NOMO-1 treated with dmso at 0.1 percent for 144 hours (cell line): ENCODE measurements at regions not wholly inside any gene's neighbourhood (a gene's known extent, or its start where the extent isn't known, plus 50 kb on each side); places are given as distances from the start of the nearest gene placed in this dataset.
"Not testable (repeated sequence)": the region's sequence is repeated elsewhere in the genome, so short reads cannot be mapped to it uniquely, and the experiment has no call there.

Experiments
- DNase-seq: peaks from one replicate; lab custom pipeline; 2025; ENCODE audit not compliant: unreplicated experiment; lab: John Stamatoyannopoulos, UW

- no peak for DNase-seq
Observed at GRCh38 chr2:62412347-62412742, 93.7 kb downstream of the TMEM17 start.

GRCh38 chr2:62410926-62411456, 95.0 kb downstream of the TMEM17 start:
- DNase-seq: no peak

GRCh38 chr2:62410015-62410453, 96.0 kb downstream of the TMEM17 start:
- DNase-seq: no peak

GRCh38 chr2:62409442-62409841, 96.6 kb downstream of the TMEM17 start:
- no peak for DNase-seq

- DNase-seq: no peak
Observed at GRCh38 chr2:62408241-62408677, 97.7 kb downstream of the TMEM17 start.

- DNase-seq: no peak
Observed at GRCh38 chr2:62407838-62408237, 98.2 kb downstream of the TMEM17 start.

- no peak for DNase-seq
Observed at GRCh38 chr2:62407401-62407800, 98.6 kb downstream of the TMEM17 start.

- DNase-seq: no peak
Observed at GRCh38 chr2:62406573-62407043, 99.4 kb downstream of the TMEM17 start.

GRCh38 chr2:62404913-62405312, 101.1 kb downstream of the TMEM17 start:
- no peak for DNase-seq

- DNase-seq: no peak
Observed at GRCh38 chr2:62402156-62402555, 103.8 kb downstream of the TMEM17 start.

- DNase-seq: no peak
Observed at GRCh38 chr2:62398356-62398755, 107.6 kb downstream of the TMEM17 start.

- no peak for DNase-seq
Observed at GRCh38 chr2:62396880-62397279, 109.1 kb downstream of the TMEM17 start.

- no peak for DNase-seq
Observed at GRCh38 chr2:62393293-62393692, 112.7 kb downstream of the TMEM17 start.

- no peak for DNase-seq
Observed at GRCh38 chr2:62391696-62392095, 114.3 kb downstream of the TMEM17 start.

- not testable (repeated sequence) for DNase-seq
Observed at GRCh38 chr2:62386378-62386777, 119.6 kb downstream of the TMEM17 start.

GRCh38 chr2:62383846-62384245, 122.1 kb downstream of the TMEM17 start:
- no peak for DNase-seq

- no peak for DNase-seq
Observed at GRCh38 chr2:62382757-62383156, 123.2 kb downstream of the TMEM17 start.

GRCh38 chr2:62382122-62382521, 123.9 kb downstream of the TMEM17 start:
- DNase-seq: no peak

GRCh38 chr2:62381656-62382055, 124.3 kb downstream of the TMEM17 start:
- no peak for DNase-seq

- no peak for DNase-seq
Observed at GRCh38 chr2:62379566-62379965, 126.4 kb downstream of the TMEM17 start.

- no peak for DNase-seq
Observed at GRCh38 chr2:62375113-62375420, 130.9 kb downstream of the TMEM17 start.

- DNase-seq: peak; percentile 31
Observed at GRCh38 chr2:62374301-62375112, 131.5 kb downstream of the TMEM17 start.

GRCh38 chr2:62372824-62373223, 133.2 kb downstream of the TMEM17 start:
- no peak for DNase-seq
